Naive thymus-derived CD8-positive, alpha-beta T cell (primary cell): ENCODE measurements at regions not wholly inside any gene's neighbourhood (a gene's known extent, or its start where the extent isn't known, plus 50 kb on each side); places are given as distances from the start of the nearest gene placed in this dataset.

Source experiments
- ATAC-seq, 2 donors: fragments of 150-1000 bp; cut with Tn5 transposase in 1 of 2; sonication (Bioruptor Pico), chemical (Tn5 transposase) in 1 of 2; 1 replicate in 1 of 2; 2 replicates in 1 of 2; pipeline ENCODE4 v1.10.0; 2021; ENCODE audit warnings: mild to moderate bottlenecking in 2 of 2, moderate library complexity in 2 of 2
- POLR2A ChIA-PET: fragments of 350-600 bp; sonication (Branson Sonifier 250); formaldehyde crosslinking; loops from one replicate; lab custom pipeline; 2021; ENCODE audit warnings: antibody characterized with exemption; lab: Charles Lee
- DNase-seq, 10 donors: peaks; one replicate each; pipeline versions ENCODE4 v3.0.0 to v3.0.0-alpha.2; 2020 to 2022
- H3K27ac Mint-ChIP-seq, 10 donors: one replicate each; pipeline ENCODE4 v1.8.0; 2020 to 2022; ENCODE audit warnings: mild to moderate bottlenecking in 10 of 10, mixed read lengths in 10 of 10, moderate library complexity in 4 of 10, inconsistent platforms in 1 of 10
- H3K27me3 Mint-ChIP-seq, 5 donors: one replicate each; pipeline ENCODE4 v1.8.0; 2021 to 2022; ENCODE audit warnings: mixed read lengths in 5 of 5
- H3K36me3 Mint-ChIP-seq, 3 donors: one replicate each; pipeline ENCODE4 v1.8.0; 2020 to 2022; ENCODE audit warnings: mixed read lengths in 3 of 3, mild to moderate bottlenecking in 2 of 3, inconsistent platforms in 1 of 3
- H3K4me1 Mint-ChIP-seq, 4 donors: one replicate each; pipeline ENCODE4 v1.8.0; 2021 to 2022; ENCODE audit warnings: mixed read lengths in 4 of 4
- H3K4me3 Mint-ChIP-seq, 10 donors: one replicate each; pipeline ENCODE4 v1.8.0; 2020 to 2022; ENCODE audit warnings: mild to moderate bottlenecking in 10 of 10, mixed read lengths in 10 of 10, moderate library complexity in 6 of 10, inconsistent platforms in 1 of 10
- H3K9me3 Mint-ChIP-seq, 9 donors: one replicate each; pipeline ENCODE4 v1.8.0; 2020 to 2022; ENCODE audit warnings: mixed read lengths in 9 of 9, mild to moderate bottlenecking in 3 of 9, inconsistent platforms in 1 of 9, moderate library complexity in 1 of 9

- Mint-ChIP-seq H3K4me3 (no peak overlapping the region), H3K27me3 (peaks cover 0 to 9% (median 6%) of the 10 kb centered on the region in 5 donors), H3K36me3 (no peaks in the 10 kb centered on the region), H3K9me3 (no peaks in the 10 kb centered on the region), H3K27ac (no peak overlapping the region), H3K4me1 (peaks cover 0 to 11% (median 6%) of the 10 kb centered on the region in 4 donors)
- DNase-seq (no peak), ATAC-seq (no peak)
- POLR2A ChIA-PET = no interaction called here
Measured at GRCh38 chr2:236873636-236874035, 212.1 kb upstream of the COPS8 start.

- no peaks in the 10 kb centered on the region for H3K9me3 Mint-ChIP-seq
- ATAC-seq (no peak), DNase-seq (no peak)
- peak overlapping the region in 1 of 10 donors; percentile 36 for H3K27ac Mint-ChIP-seq
- POLR2A ChIA-PET = no interaction called here
- H3K27me3 Mint-ChIP-seq = peaks cover 0 to 7% (median 6%) of the 10 kb centered on the region in 5 donors
- H3K4me3 Mint-ChIP-seq = no peak overlapping the region
- H3K4me1 Mint-ChIP-seq = peaks cover 0 to 11% (median 6%) of the 10 kb centered on the region in 4 donors
- no peaks in the 10 kb centered on the region for H3K36me3 Mint-ChIP-seq
Measured at GRCh38 chr2:236874866-236875481, 210.7 kb upstream of the COPS8 start.

GRCh38 chr2:236875906-236876505, 209.7 kb upstream of the COPS8 start:
- H3K27me3 Mint-ChIP-seq = peaks cover 0 to 7% (median 7%) of the 10 kb centered on the region in 5 donors
- no peak overlapping the region for H3K27ac Mint-ChIP-seq
- POLR2A ChIA-PET = no interaction called here
- H3K9me3 Mint-ChIP-seq = no peaks in the 10 kb centered on the region
- H3K36me3 Mint-ChIP-seq = no peaks in the 10 kb centered on the region
- no peak for DNase-seq
- peaks cover 0 to 10% (median 6%) of the 10 kb centered on the region in 4 donors for H3K4me1 Mint-ChIP-seq
- no peak for ATAC-seq
- no peak overlapping the region for H3K4me3 Mint-ChIP-seq

- Mint-ChIP-seq H3K4me3 (no peak overlapping the region), H3K27me3 (peaks cover 0 to 9% (median 7%) of the 10 kb centered on the region in 5 donors), H3K27ac (no peak overlapping the region), H3K9me3 (no peaks in the 10 kb centered on the region), H3K4me1 (peaks cover 0 to 3% (median 2%) of the 10 kb centered on the region in 4 donors), H3K36me3 (no peaks in the 10 kb centered on the region)
- POLR2A ChIA-PET = no interaction called here
- no peak for DNase-seq
- ATAC-seq = no peak
Measured at GRCh38 chr2:236876642-236877041, 209.0 kb upstream of the COPS8 start.

GRCh38 chr2:236877972-236878371, 207.7 kb upstream of the COPS8 start:
- Mint-ChIP-seq H3K27ac (no peak overlapping the region), H3K27me3 (peaks cover 0 to 12% (median 7%) of the 10 kb centered on the region in 5 donors), H3K9me3 (peaks cover 0 to 2% (median 0%) of the 10 kb centered on the region in 9 donors), H3K36me3 (no peaks in the 10 kb centered on the region), H3K4me1 (no peaks in the 10 kb centered on the region), H3K4me3 (no peak overlapping the region)
- no peak for DNase-seq
- POLR2A ChIA-PET = no interaction called here
- ATAC-seq = no peak

- ATAC-seq = no peak
- peaks cover 0 to 2% (median 0%) of the 10 kb centered on the region in 9 donors for H3K9me3 Mint-ChIP-seq
- no peak for DNase-seq
- no peak overlapping the region for H3K27ac Mint-ChIP-seq
- POLR2A ChIA-PET = no interaction called here
- no peaks in the 10 kb centered on the region for H3K4me1 Mint-ChIP-seq
- H3K27me3 Mint-ChIP-seq = peaks cover 0 to 12% (median 7%) of the 10 kb centered on the region in 5 donors
- H3K4me3 Mint-ChIP-seq = no peak overlapping the region
- no peaks in the 10 kb centered on the region for H3K36me3 Mint-ChIP-seq
Measured at GRCh38 chr2:236879416-236879963, 206.2 kb upstream of the COPS8 start.

GRCh38 chr2:236882074-236882473, 203.6 kb upstream of the COPS8 start:
- Mint-ChIP-seq H3K36me3 (no peaks in the 10 kb centered on the region), H3K4me3 (no peak overlapping the region), H3K27me3 (peaks cover 0 to 11% (median 5%) of the 10 kb centered on the region in 5 donors), H3K9me3 (peaks cover 0 to 2% (median 0%) of the 10 kb centered on the region in 9 donors), H3K27ac (no peak overlapping the region), H3K4me1 (peaks cover 0 to 1% (median 0%) of the 10 kb centered on the region in 4 donors)
- POLR2A ChIA-PET = no interaction called here
- DNase-seq (no peak), ATAC-seq (no peak)

- Mint-ChIP-seq H3K4me3 (no peak overlapping the region), H3K36me3 (no peaks in the 10 kb centered on the region), H3K4me1 (peaks cover 0 to 1% (median 0%) of the 10 kb centered on the region in 4 donors), H3K27ac (no peak overlapping the region), H3K9me3 (peaks cover 0 to 2% (median 0%) of the 10 kb centered on the region in 9 donors), H3K27me3 (peaks cover 0 to 11% (median 5%) of the 10 kb centered on the region in 5 donors)
- DNase-seq (no peak), ATAC-seq (no peak)
- POLR2A ChIA-PET = no interaction called here
Measured at GRCh38 chr2:236882930-236883329, 202.8 kb upstream of the COPS8 start.

- Mint-ChIP-seq H3K27ac (no peak overlapping the region), H3K27me3 (peaks cover 0 to 13% (median 5%) of the 10 kb centered on the region in 5 donors), H3K9me3 (peaks cover 0 to 2% (median 0%) of the 10 kb centered on the region in 9 donors), H3K36me3 (no peaks in the 10 kb centered on the region), H3K4me3 (no peak overlapping the region), H3K4me1 (peaks cover 0 to 1% (median 0%) of the 10 kb centered on the region in 4 donors)
- no peak for ATAC-seq
- DNase-seq = no peak
- POLR2A ChIA-PET = no interaction called here
Measured at GRCh38 chr2:236883819-236884218, 201.9 kb upstream of the COPS8 start.

GRCh38 chr2:236884569-236885175, 201.0 kb upstream of the COPS8 start:
- Mint-ChIP-seq H3K9me3 (peaks cover 0 to 2% (median 0%) of the 10 kb centered on the region in 9 donors), H3K4me3 (no peak overlapping the region), H3K4me1 (peaks cover 0 to 1% (median 0%) of the 10 kb centered on the region in 4 donors), H3K27ac (no peak overlapping the region), H3K36me3 (no peaks in the 10 kb centered on the region), H3K27me3 (peaks cover 0 to 15% (median 5%) of the 10 kb centered on the region in 5 donors)
- DNase-seq = no peak
- ATAC-seq = no peak
- POLR2A ChIA-PET = no interaction called here

- ATAC-seq (no peak), DNase-seq (no peak)
- Mint-ChIP-seq H3K4me1 (peaks cover 0 to 3% (median under 1%) of the 10 kb centered on the region in 4 donors), H3K36me3 (no peaks in the 10 kb centered on the region), H3K27me3 (peaks cover 0 to 15% (median 6%) of the 10 kb centered on the region in 5 donors), H3K4me3 (no peak overlapping the region), H3K9me3 (peaks cover 0 to 2% (median 0%) of the 10 kb centered on the region in 9 donors), H3K27ac (no peak overlapping the region)
- POLR2A ChIA-PET = no interaction called here
Measured at GRCh38 chr2:236886456-236886855, 199.2 kb upstream of the COPS8 start.

GRCh38 chr2:236887531-236887930, 198.2 kb upstream of the COPS8 start:
- Mint-ChIP-seq H3K27me3 (peaks cover 1 to 15% (median 7%) of the 10 kb centered on the region in 5 donors), H3K27ac (no peak overlapping the region), H3K9me3 (peaks cover 0 to 2% (median 0%) of the 10 kb centered on the region in 9 donors), H3K36me3 (no peaks in the 10 kb centered on the region), H3K4me3 (no peak overlapping the region), H3K4me1 (peaks cover 0 to 3% (median under 1%) of the 10 kb centered on the region in 4 donors)
- DNase-seq (no peak), ATAC-seq (no peak)
- POLR2A ChIA-PET = no interaction called here
